SU-DHL-6 (cell line): ENCODE measurements at regions not wholly inside any gene's neighbourhood (a gene's known extent, or its start where the extent isn't known, plus 50 kb on each side); places are given as distances from the start of the nearest gene placed in this dataset.

ENCODE experiments used
- H2AFZ ChIP-seq: fragments of 200-600 bp; sonication (generic); 2 replicates; pipeline ENCODE4 v1.6.1; 2014; ENCODE audit warnings: low read depth, mild to moderate bottlenecking, moderate library complexity, mixed read lengths, antibody characterized with exemption, low read length; ENCODE audit not compliant: severe bottlenecking
- H3F3A ChIP-seq: fragments of 200-600 bp; shearing (Covaris generic); 2 replicates; pipeline ENCODE4 v1.6.0; 2016; ENCODE audit warnings: antibody characterized with exemption, mild to moderate bottlenecking; ENCODE audit not compliant: insufficient read depth
- H3K27ac ChIP-seq: fragments of 200-600 bp; sonication (generic); 2 replicates; pipeline ENCODE4 v1.5.1; 2016; ENCODE audit warnings: low read depth, mild to moderate bottlenecking, low read length, moderate library complexity, mixed read lengths
- H3K27me3 ChIP-seq: fragments of 200-600 bp; sonication (generic), shearing (Covaris generic); 2 replicates; pipeline ENCODE4 v1.6.0; 2014; ENCODE audit warnings: mild to moderate bottlenecking, low read length
- H3K36me3 ChIP-seq: fragments of 200-600 bp; sonication (generic); 2 replicates; pipeline ENCODE4 v1.6.1; 2014; ENCODE audit warnings: mild to moderate bottlenecking, low read length, mixed read lengths
- H3K4me2 ChIP-seq: fragments of 300-600, 200-600 bp; shearing (Covaris generic), sonication (generic); 2 replicates; pipeline ENCODE4 v1.6.0; 2014; ENCODE audit warnings: low read length, low read depth, mild to moderate bottlenecking; ENCODE audit not compliant: poor library complexity, severe bottlenecking
- H3K4me3 ChIP-seq: fragments of 200-600 bp; sonication (generic); 2 replicates; pipeline ENCODE4 v1.5.1; 2014; ENCODE audit warnings: antibody characterized with exemption, low read length, mild to moderate bottlenecking, mixed read lengths; ENCODE audit not compliant: insufficient read depth, poor library complexity, severe bottlenecking
- H3K79me2 ChIP-seq: fragments of 200-600 bp; sonication (generic); 2 replicates; pipeline ENCODE4 v1.6.1; 2014; ENCODE audit warnings: mild to moderate bottlenecking, low read length, moderate library complexity; ENCODE audit not compliant: insufficient read depth
- H3K9ac ChIP-seq: fragments of 200-600 bp; sonication (generic); 2 replicates; pipeline ENCODE4 v1.7.0; 2014; ENCODE audit warnings: mild to moderate bottlenecking, low read length
- H3K9me2 ChIP-seq: fragments of 200-600 bp; sonication (generic); replicated peaks from 2 replicates; pipeline ENCODE4 v1.6.1; 2014; ENCODE audit warnings: low read length; ENCODE audit not compliant: insufficient read depth
- H3K9me3 ChIP-seq: fragments of 200-600 bp; sonication (generic); 2 replicates; pipeline ENCODE4 v1.6.1; 2014; ENCODE audit warnings: low read length, mixed read lengths; ENCODE audit not compliant: insufficient read depth
- H4K20me1 ChIP-seq: fragments of 200-600 bp; sonication (generic); 2 replicates; pipeline ENCODE4 v1.6.1; 2014; ENCODE audit warnings: low read depth, mild to moderate bottlenecking, antibody characterized with exemption, low read length, moderate library complexity, mixed read lengths
- EZH2phosphoT487 ChIP-seq: fragments of 200-600 bp; sonication (generic), shearing (Covaris generic); conservative IDR thresholded peaks from 2 replicates; pipeline ENCODE4 v1.6.1; 2018; ENCODE audit warnings: mild to moderate bottlenecking, antibody characterized with exemption, low read length, moderate library complexity, mixed read lengths
- TF ChIP-seq, protein P1 (sequence below): fragments of 200-600 bp; sonication (generic); IDR thresholded peaks from one replicate; pipeline ENCODE4 v1.5.1; 2017; ENCODE audit warnings: antibody characterized with exemption, mild to moderate bottlenecking, low read length, moderate library complexity; ENCODE audit not compliant: insufficient read depth, poor library complexity, severe bottlenecking

DNA sequence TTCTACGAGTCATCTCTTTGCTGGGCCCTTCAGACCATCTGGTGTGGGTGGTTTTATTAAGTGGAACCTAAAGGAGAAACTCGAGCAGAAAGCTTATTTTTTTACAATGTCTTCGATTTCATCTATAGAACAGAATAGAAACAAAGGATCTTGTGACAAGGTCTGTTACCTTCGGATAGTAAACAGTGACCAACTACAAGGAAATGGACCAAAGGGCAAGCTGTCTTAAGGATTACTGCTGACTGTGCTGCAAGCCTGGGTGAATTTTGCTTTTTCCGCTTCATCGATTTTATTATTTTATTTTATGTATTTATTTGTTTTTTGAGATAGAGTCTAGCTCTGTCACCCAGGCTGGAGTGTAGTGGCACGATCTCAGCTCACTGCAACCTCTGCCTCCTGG is 348.9 kb upstream of the ERCC4 start:
- no peak overlapping the region for H3K9ac ChIP-seq
- H3K4me3 ChIP-seq = no peak overlapping the region
- H3F3A ChIP-seq = no peaks in the 10 kb centered on the region
- H3K9me2 ChIP-seq = no peaks in the 10 kb centered on the region
- no peak overlapping the region for H2AFZ ChIP-seq
- TF ChIP-seq, protein P1, sequence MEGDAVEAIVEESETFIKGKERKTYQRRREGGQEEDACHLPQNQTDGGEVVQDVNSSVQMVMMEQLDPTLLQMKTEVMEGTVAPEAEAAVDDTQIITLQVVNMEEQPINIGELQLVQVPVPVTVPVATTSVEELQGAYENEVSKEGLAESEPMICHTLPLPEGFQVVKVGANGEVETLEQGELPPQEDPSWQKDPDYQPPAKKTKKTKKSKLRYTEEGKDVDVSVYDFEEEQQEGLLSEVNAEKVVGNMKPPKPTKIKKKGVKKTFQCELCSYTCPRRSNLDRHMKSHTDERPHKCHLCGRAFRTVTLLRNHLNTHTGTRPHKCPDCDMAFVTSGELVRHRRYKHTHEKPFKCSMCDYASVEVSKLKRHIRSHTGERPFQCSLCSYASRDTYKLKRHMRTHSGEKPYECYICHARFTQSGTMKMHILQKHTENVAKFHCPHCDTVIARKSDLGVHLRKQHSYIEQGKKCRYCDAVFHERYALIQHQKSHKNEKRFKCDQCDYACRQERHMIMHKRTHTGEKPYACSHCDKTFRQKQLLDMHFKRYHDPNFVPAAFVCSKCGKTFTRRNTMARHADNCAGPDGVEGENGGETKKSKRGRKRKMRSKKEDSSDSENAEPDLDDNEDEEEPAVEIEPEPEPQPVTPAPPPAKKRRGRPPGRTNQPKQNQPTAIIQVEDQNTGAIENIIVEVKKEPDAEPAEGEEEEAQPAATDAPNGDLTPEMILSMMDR = no peak
- TF ChIP-seq EZH2phosphoT487 = no peak
- H4K20me1 ChIP-seq = no peaks in the 10 kb centered on the region
- H3K4me2 ChIP-seq = no peak overlapping the region
- no peaks in the 10 kb centered on the region for H3K79me2 ChIP-seq
- H3K27me3 ChIP-seq = no peaks in the 10 kb centered on the region
- H3K36me3 ChIP-seq = no peaks in the 10 kb centered on the region
- H3K9me3 ChIP-seq = no peaks in the 10 kb centered on the region
- no peak overlapping the region for H3K27ac ChIP-seq

DNA sequence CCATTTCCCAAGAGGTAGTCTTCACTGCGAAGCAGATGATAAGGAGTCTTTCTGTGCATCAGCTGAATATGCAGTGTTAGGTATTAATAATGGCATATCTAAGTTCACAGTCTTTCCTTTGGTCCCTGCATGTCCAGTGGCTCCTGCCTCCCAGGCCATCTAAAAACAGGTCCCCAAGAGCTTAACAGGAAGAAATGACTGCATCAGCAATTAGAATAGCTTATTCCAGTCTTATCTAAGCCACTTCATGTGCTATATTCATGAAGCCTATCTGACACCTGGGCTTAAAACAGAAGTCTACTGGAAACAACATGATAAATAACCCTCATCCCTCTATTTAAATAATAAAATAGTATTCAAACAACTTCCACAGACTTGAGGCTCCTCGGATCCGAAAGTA is 346.1 kb upstream of the ERCC4 start:
- Histone ChIP-seq H4K20me1 (no peaks in the 10 kb centered on the region), H3K4me3 (no peak overlapping the region), H3K27ac (no peak overlapping the region), H3K9me3 (no peaks in the 10 kb centered on the region), H3K79me2 (no peaks in the 10 kb centered on the region), H3K27me3 (no peaks in the 10 kb centered on the region), H3K4me2 (no peak overlapping the region), H3F3A (no peaks in the 10 kb centered on the region), H2AFZ (no peak overlapping the region), H3K36me3 (no peaks in the 10 kb centered on the region), H3K9me2 (no peaks in the 10 kb centered on the region), H3K9ac (no peak overlapping the region)
- TF ChIP-seq, protein P1 = no peak
- no peak for TF ChIP-seq EZH2phosphoT487

DNA sequence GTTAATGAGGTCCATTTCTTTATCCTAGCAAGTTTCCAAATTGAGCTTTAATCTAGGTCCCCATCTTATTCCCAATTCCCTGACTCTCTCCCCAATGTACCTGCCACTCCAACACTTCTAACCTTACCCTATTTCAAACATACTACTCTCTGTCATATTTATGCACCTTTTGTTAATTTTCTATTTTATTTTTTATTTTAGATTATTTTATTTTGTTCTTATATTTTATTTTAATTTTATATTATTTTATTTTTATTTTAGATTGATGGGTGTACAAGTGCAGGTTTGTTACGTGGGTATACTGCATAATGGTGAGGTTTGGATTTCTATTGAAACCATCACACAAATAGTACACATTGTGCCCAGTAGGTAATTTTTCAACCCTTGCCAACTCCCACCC is 333.9 kb upstream of the ERCC4 start:
- H2AFZ ChIP-seq = no peak overlapping the region
- H4K20me1 ChIP-seq = no peaks in the 10 kb centered on the region
- H3K27me3 ChIP-seq = no peaks in the 10 kb centered on the region
- no peak overlapping the region for H3K4me2 ChIP-seq
- H3K79me2 ChIP-seq = no peaks in the 10 kb centered on the region
- no peaks in the 10 kb centered on the region for H3K36me3 ChIP-seq
- H3K9ac ChIP-seq = no peak overlapping the region
- no peaks in the 10 kb centered on the region for H3F3A ChIP-seq
- no peaks in the 10 kb centered on the region for H3K9me2 ChIP-seq
- TF ChIP-seq, protein P1 = no peak
- no peak for TF ChIP-seq EZH2phosphoT487
- no peaks in the 10 kb centered on the region for H3K9me3 ChIP-seq
- H3K27ac ChIP-seq = no peak overlapping the region
- H3K4me3 ChIP-seq = no peak overlapping the region

DNA sequence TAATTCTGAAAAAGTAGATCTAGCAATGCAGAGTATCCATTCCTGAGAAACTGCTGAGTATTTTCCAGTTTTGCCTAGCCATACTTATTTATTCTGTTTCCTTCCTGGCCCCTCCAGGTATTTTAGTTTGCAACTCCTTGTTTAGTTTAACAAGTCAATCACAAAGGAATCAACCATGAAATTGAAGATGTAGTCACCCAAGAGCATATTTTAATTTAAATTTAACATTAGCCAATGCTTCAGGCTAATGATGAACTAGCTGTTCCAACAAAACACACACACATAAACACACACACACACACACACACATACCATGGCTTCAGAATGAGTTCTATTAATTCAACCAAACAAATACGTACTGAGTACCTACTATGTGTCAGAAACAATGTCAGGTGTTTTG is 332.8 kb upstream of the ERCC4 start:
- Histone ChIP-seq H2AFZ (no peak overlapping the region), H3K79me2 (no peaks in the 10 kb centered on the region), H3K4me3 (no peak overlapping the region), H3K9me3 (no peaks in the 10 kb centered on the region), H3K27ac (no peak overlapping the region), H3K9ac (no peak overlapping the region), H3F3A (no peaks in the 10 kb centered on the region), H3K9me2 (no peaks in the 10 kb centered on the region), H3K36me3 (no peaks in the 10 kb centered on the region), H4K20me1 (no peaks in the 10 kb centered on the region), H3K4me2 (no peak overlapping the region), H3K27me3 (no peaks in the 10 kb centered on the region)
- TF ChIP-seq, protein P1 = no peak
- TF ChIP-seq EZH2phosphoT487 = no peak
